DND-41 (cell line): ENCODE measurements at regions not wholly inside any gene's neighbourhood (a gene's known extent, or its start where the extent isn't known, plus 50 kb on each side); places are given as distances from the start of the nearest gene placed in this dataset.

Experiments
- ATAC-seq: fragments of 200-7000 bp; cut with Tn5 transposase; 3 replicates; pipeline ENCODE4 v1.9.1; 2021; ENCODE audit warnings: low read depth; ENCODE audit not compliant: insufficient read depth
- DNase-seq: peaks from one replicate; pipeline ENCODE4 v3.0.0-alpha.2; 2020
- H2AFZ ChIP-seq: 2 replicates; pipeline ENCODE4 v1.6.0; 2012; ENCODE audit warnings: low read depth, low read length
- H3K27ac ChIP-seq: 2 replicates; pipeline ENCODE4 v1.5.1; 2012; ENCODE audit warnings: low read length, inconsistent platforms
- H3K27me3 ChIP-seq: fragments of 200-600 bp; sonication (generic); 2 replicates; pipeline ENCODE4 v1.6.0; 2012; ENCODE audit warnings: low read length, mild to moderate bottlenecking, inconsistent platforms; ENCODE audit not compliant: insufficient read depth, poor library complexity
- H3K36me3 ChIP-seq: 2 replicates; pipeline ENCODE4 v1.5.1; 2012; ENCODE audit warnings: low read length, inconsistent platforms; ENCODE audit not compliant: insufficient read depth
- H3K4me1 ChIP-seq: 2 replicates; pipeline ENCODE4 v1.5.1; 2012; ENCODE audit warnings: mild to moderate bottlenecking, low read length; ENCODE audit not compliant: insufficient read depth
- H3K4me2 ChIP-seq: 2 replicates; pipeline ENCODE4 v1.6.0; 2012; ENCODE audit warnings: mild to moderate bottlenecking, moderate library complexity, low read length, inconsistent platforms; ENCODE audit not compliant: insufficient read depth
- H3K4me3 ChIP-seq, 2 experiments: fragments of 200-600 bp in 1 of 2; shearing (Covaris generic) in 1 of 2; 2 replicates each; pipeline ENCODE4 v1.5.1; 2012 to 2016; ENCODE audit warnings: inconsistent platforms in 2 of 2, low read length in 2 of 2, mild to moderate bottlenecking in 2 of 2, low read depth in 1 of 2, moderate library complexity in 1 of 2
- H3K79me2 ChIP-seq: 2 replicates; pipeline ENCODE4 v1.6.0; 2012; ENCODE audit warnings: low read length, inconsistent platforms; ENCODE audit not compliant: insufficient read depth
- H3K9ac ChIP-seq: 2 replicates; pipeline ENCODE4 v1.6.0; 2012; ENCODE audit warnings: low read depth, mild to moderate bottlenecking, inconsistent platforms, low read length, moderate library complexity
- H3K9me3 ChIP-seq: 2 replicates; pipeline ENCODE4 v1.5.1; 2012; ENCODE audit warnings: low read length, moderate library complexity, mild to moderate bottlenecking, inconsistent platforms; ENCODE audit not compliant: insufficient read depth, severe bottlenecking
- H4K20me1 ChIP-seq: 2 replicates; pipeline ENCODE4 v1.6.0; 2012; ENCODE audit warnings: low read length; ENCODE audit not compliant: insufficient read depth
- EZH2 ChIP-seq: IDR thresholded peaks from 3 replicates; pipeline ENCODE4 v1.6.1; 2012; ENCODE audit warnings: borderline replicate concordance, low read depth, mild to moderate bottlenecking, moderate library complexity, low read length, inconsistent platforms; ENCODE audit not compliant: severe bottlenecking
- TF ChIP-seq, protein P1 (sequence below): IDR thresholded peaks from 2 replicates; pipeline ENCODE4 v1.5.1; 2012; ENCODE audit warnings: borderline replicate concordance, low read length, moderate library complexity, mild to moderate bottlenecking; ENCODE audit not compliant: poor library complexity, severe bottlenecking; ENCODE audit errors: extremely low read depth

DNA sequence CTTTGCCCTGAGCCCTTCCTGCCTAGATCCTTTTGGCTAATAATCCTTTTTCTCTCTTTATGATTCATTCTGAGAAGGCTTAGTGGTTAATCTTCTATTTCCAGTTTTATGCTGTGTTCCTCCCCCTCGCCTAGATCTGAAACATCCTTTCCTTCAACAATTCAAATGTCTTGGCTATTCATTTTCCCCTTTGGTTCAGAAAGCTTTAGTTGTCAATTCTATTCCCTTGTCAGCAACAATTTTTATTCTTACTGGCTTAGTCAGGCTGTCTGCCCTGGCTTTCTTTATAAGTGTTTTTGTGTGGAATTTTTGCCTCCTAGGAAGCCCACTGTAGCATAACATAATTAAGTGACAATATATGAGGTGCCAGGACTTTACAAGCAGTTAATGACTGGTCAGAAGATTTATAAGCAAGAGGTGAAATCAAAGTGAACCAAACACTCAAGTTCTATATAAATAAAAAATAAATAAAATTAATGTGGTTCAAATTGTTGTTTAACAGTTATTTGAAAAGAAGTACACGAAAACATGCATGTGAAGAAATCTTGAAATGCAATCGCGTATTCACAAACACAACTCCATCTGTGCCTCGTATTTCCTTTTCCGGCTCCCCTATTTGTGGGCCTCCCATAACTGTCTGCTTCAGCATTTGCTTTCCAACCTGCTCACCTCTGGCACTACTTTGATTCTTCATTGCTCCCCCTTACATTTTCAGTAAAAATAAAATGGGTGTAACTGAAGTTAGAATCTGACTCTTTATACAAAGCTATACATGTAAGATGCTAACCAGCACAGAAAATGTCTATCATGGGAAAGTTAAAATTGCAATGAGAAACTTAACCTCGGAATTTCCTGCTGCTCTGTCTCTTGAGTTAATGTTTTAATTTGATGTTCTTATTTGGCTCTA is 235.4 kb downstream of the SPRY1 start:
- H3K27me3 ChIP-seq = no peaks in the 10 kb centered on the region
- no peak overlapping the region for H3K4me3 ChIP-seq
- ATAC-seq (no peak), DNase-seq (no peak)
- no peaks in the 10 kb centered on the region for H3K79me2 ChIP-seq
- TF ChIP-seq, protein P1, sequence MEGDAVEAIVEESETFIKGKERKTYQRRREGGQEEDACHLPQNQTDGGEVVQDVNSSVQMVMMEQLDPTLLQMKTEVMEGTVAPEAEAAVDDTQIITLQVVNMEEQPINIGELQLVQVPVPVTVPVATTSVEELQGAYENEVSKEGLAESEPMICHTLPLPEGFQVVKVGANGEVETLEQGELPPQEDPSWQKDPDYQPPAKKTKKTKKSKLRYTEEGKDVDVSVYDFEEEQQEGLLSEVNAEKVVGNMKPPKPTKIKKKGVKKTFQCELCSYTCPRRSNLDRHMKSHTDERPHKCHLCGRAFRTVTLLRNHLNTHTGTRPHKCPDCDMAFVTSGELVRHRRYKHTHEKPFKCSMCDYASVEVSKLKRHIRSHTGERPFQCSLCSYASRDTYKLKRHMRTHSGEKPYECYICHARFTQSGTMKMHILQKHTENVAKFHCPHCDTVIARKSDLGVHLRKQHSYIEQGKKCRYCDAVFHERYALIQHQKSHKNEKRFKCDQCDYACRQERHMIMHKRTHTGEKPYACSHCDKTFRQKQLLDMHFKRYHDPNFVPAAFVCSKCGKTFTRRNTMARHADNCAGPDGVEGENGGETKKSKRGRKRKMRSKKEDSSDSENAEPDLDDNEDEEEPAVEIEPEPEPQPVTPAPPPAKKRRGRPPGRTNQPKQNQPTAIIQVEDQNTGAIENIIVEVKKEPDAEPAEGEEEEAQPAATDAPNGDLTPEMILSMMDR = no peak
- TF ChIP-seq EZH2 = no peak
- H2AFZ ChIP-seq = no peak overlapping the region
- no peak overlapping the region for H3K4me2 ChIP-seq
- no peak overlapping the region for H3K27ac ChIP-seq
- H3K36me3 ChIP-seq = no peaks in the 10 kb centered on the region
- no peak overlapping the region for H3K9ac ChIP-seq
- H3K4me1 ChIP-seq = no peaks in the 10 kb centered on the region
- no peaks in the 10 kb centered on the region for H3K9me3 ChIP-seq
- H4K20me1 ChIP-seq = no peaks in the 10 kb centered on the region

DNA sequence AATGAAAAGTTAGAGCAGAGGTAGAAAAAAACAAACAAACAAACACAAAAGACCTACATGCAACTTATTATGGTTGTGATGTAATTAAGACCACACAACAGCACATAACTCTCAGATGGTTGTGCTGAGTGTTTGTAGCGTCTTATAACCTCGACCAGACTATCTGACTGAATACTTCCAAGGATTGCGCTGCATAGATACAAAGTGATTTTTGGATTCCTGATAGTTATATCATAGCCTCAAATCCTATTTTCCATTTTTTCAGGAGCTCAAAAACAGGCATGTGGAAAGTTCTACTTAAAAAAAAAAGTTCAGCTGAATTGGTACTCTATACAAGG is 236.1 kb downstream of the SPRY1 start:
- ATAC-seq (no peak), DNase-seq (no peak)
- no peaks in the 10 kb centered on the region for H3K9me3 ChIP-seq
- no peaks in the 10 kb centered on the region for H3K79me2 ChIP-seq
- no peaks in the 10 kb centered on the region for H3K27me3 ChIP-seq
- H3K36me3 ChIP-seq = no peaks in the 10 kb centered on the region
- TF ChIP-seq, protein P1 = no peak
- TF ChIP-seq EZH2 = no peak
- H2AFZ ChIP-seq = no peak overlapping the region
- H3K9ac ChIP-seq = no peak overlapping the region
- H4K20me1 ChIP-seq = no peaks in the 10 kb centered on the region
- no peaks in the 10 kb centered on the region for H3K4me1 ChIP-seq
- H3K27ac ChIP-seq = no peak overlapping the region
- no peak overlapping the region for H3K4me3 ChIP-seq
- no peak overlapping the region for H3K4me2 ChIP-seq

DNA sequence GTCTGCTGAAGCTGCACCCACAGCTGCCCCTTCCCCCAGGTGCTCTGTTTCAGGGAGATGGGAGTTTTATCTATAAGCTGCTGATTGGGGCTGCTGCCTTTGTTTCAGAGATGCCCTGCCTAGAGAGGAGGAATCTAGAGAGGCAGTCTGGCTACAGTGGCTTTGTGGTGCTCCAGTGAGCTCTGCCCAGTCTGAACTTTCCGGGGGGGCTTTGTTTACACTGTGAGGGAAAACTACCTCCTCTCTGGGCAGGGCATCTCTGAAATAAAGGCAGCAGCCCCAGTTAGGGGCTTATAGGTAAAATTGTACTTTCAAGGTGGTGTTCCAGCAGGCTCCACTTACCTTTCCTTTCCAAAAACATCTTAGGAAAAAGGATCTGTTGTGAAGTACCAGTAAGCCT is 242.2 kb downstream of the SPRY1 start:
- Histone ChIP-seq H3K79me2 (no peaks in the 10 kb centered on the region), H3K4me1 (no peaks in the 10 kb centered on the region), H3K4me2 (no peak overlapping the region), H3K36me3 (no peaks in the 10 kb centered on the region), H3K9me3 (no peaks in the 10 kb centered on the region), H4K20me1 (no peaks in the 10 kb centered on the region), H2AFZ (no peak overlapping the region), H3K4me3 (no peak overlapping the region), H3K27me3 (no peaks in the 10 kb centered on the region), H3K27ac (no peak overlapping the region), H3K9ac (no peak overlapping the region)
- TF ChIP-seq EZH2 = no peak
- TF ChIP-seq, protein P1 = no peak
- no peak for DNase-seq
- no peak for ATAC-seq
